A549 (cell line): ENCODE measurements at regions not wholly inside any gene's neighbourhood (a gene's known extent, or its start where the extent isn't known, plus 50 kb on each side); places are given as distances from the start of the nearest gene placed in this dataset.

Experiments
- ATAC-seq, 2 experiments: fragments of 200-7000 bp in 1 of 2; fragments of >200 bp in 1 of 2; cut with Nextera tagmentation in 1 of 2; cut with Tn5 transposase in 1 of 2; 3 replicates each; pipeline versions ENCODE4 v1.8.0 to v1.9.1; 2018 to 2020; ENCODE audit warnings: mild to moderate bottlenecking in 1 of 2, moderate library complexity in 1 of 2
- CTCF ChIA-PET: fragments of 300-600 bp; sonication (Branson Sonifier 250); formaldehyde crosslinking; extraction: SDS; loops from one replicate; lab custom pipeline; 2021; ENCODE audit warnings: antibody characterized with exemption, inconsistent platforms; lab: Yijun Ruan, JAX
- POLR2A ChIA-PET: fragments of 350-600 bp; formaldehyde crosslinking; extraction: SDS; loops from one replicate; lab custom pipeline; 2021; ENCODE audit warnings: antibody characterized with exemption, inconsistent platforms; lab: Yijun Ruan, JAX
- DNase-seq, 2 experiments: peaks; one replicate each; pipeline versions ENCODE4 v3.0.0 to v3.0.0-alpha.2; 2011 to 2016; ENCODE audit warnings: low read depth in 1 of 2, low spot score in 1 of 2
- FAIRE-seq: peaks from 2 replicates; lab custom pipeline; 2011; peaks lifted over from hg19 to GRCh38; lab: Jason Lieb, UNC
- H3K27ac ChIP-seq, 2 experiments: fragments of >200 bp; sonication (Bioruptor Twin); formaldehyde crosslinking; 3 replicates each; pipeline ENCODE4 v1.5.1; 2016 to 2017
- H3K4me1 ChIP-seq: fragments of >200 bp; sonication (Bioruptor Twin); formaldehyde crosslinking; 3 replicates; pipeline ENCODE4 v1.6.1; 2016
- H3K4me2 ChIP-seq: fragments of >200 bp; sonication (Bioruptor Twin); formaldehyde crosslinking; 3 replicates; pipeline ENCODE4 v1.6.1; 2016
- H3K4me3 ChIP-seq: fragments of >200 bp; sonication (Bioruptor Twin); formaldehyde crosslinking; 3 replicates; pipeline ENCODE4 v1.5.1; 2016
- H3K9me3 ChIP-seq: fragments of >200 bp; sonication (Bioruptor Twin); formaldehyde crosslinking; 3 replicates; pipeline ENCODE4 v1.6.1; 2016
- CBX2 ChIP-seq: fragments of 200-600 bp; sonication (generic); IDR thresholded peaks from 2 replicates; pipeline ENCODE4 v1.6.1; 2016; ENCODE audit warnings: low read depth, mild to moderate bottlenecking, borderline replicate concordance
- CBX8 ChIP-seq: fragments of 200-600 bp; sonication (generic); IDR thresholded peaks from 2 replicates; pipeline ENCODE4 v1.6.1; 2016
- CEBPB ChIP-seq, 2 experiments: fragments of >200 bp in 1 of 2; sonication (Bioruptor Twin) in 1 of 2; formaldehyde crosslinking in 1 of 2; IDR thresholded peaks; 2 replicates each; pipeline ENCODE4 v1.6.1; 2012 to 2016
- CHD2 ChIP-seq: fragments of 150-350 bp; IDR thresholded peaks from 2 replicates; pipeline ENCODE4 v1.6.1; 2014; ENCODE audit warnings: low read length; ENCODE audit not compliant: partially characterized antibody
- CHD4 ChIP-seq: fragments of 200-600 bp; sonication (generic); IDR thresholded peaks from 2 replicates; pipeline ENCODE4 v1.6.1; 2016; ENCODE audit warnings: antibody characterized with exemption, mild to moderate bottlenecking, borderline replicate concordance
- ELK1 ChIP-seq: fragments of 150-350 bp; IDR thresholded peaks from 2 replicates; pipeline ENCODE4 v1.6.1; 2014; ENCODE audit warnings: low read depth, mild to moderate bottlenecking, low read length
- EP300 ChIP-seq, 2 experiments: fragments of >200 bp; sonication (Bioruptor Twin); formaldehyde crosslinking; IDR thresholded peaks; 2 replicates in 1 of 2; 3 replicates in 1 of 2; pipeline ENCODE4 v1.6.1; 2016 to 2017
- FOSB ChIP-seq: fragments of 250-450 bp; sonication (Bioruptor Pico); IDR thresholded peaks from 2 replicates; pipeline ENCODE4 v1.5.0; 2020; ENCODE audit warnings: mild to moderate bottlenecking, moderate library complexity
- FOXS1 ChIP-seq: fragments of 250-450 bp; sonication (Bioruptor Pico); IDR thresholded peaks from 2 replicates; pipeline ENCODE4 v1.5.0; 2020; ENCODE audit warnings: mild to moderate bottlenecking, moderate library complexity
- HOXB13 ChIP-seq: fragments of 250-450 bp; sonication (Bioruptor Pico); IDR thresholded peaks from 2 replicates; pipeline ENCODE4 v1.5.0; 2020; ENCODE audit warnings: low read depth, mild to moderate bottlenecking, moderate library complexity
- HOXB5 ChIP-seq: fragments of 250-450 bp; sonication (Bioruptor Pico); IDR thresholded peaks from 2 replicates; pipeline ENCODE4 v1.5.0; 2020; ENCODE audit warnings: mild to moderate bottlenecking, moderate library complexity
- RARB ChIP-seq: fragments of 250-450 bp; sonication (Bioruptor Pico); IDR thresholded peaks from 2 replicates; pipeline ENCODE4 v1.8.0; 2021; ENCODE audit warnings: mild to moderate bottlenecking, moderate library complexity
- REST ChIP-seq: fragments of 200-600 bp; sonication (generic); IDR thresholded peaks from 2 replicates; pipeline ENCODE4 v1.6.1; 2016; ENCODE audit warnings: antibody characterized with exemption, mild to moderate bottlenecking, moderate library complexity
- RFX5 ChIP-seq: fragments of 450-650 bp; IDR thresholded peaks from 2 replicates; pipeline ENCODE4 v1.7.1; 2014; ENCODE audit warnings: antibody characterized with exemption, mild to moderate bottlenecking, moderate library complexity
- RNF2 ChIP-seq: fragments of 200-600 bp; sonication (generic); IDR thresholded peaks from 2 replicates; pipeline ENCODE4 v1.6.1; 2016; ENCODE audit warnings: low read depth, mild to moderate bottlenecking, antibody characterized with exemption, moderate library complexity, borderline replicate concordance
- SREBF2 ChIP-seq: fragments of 450-650 bp; IDR thresholded peaks from 2 replicates; pipeline ENCODE4 v1.6.1; 2014; ENCODE audit warnings: mild to moderate bottlenecking, moderate library complexity
- ZC3H11A ChIP-seq: fragments of 450-650 bp; IDR thresholded peaks from 2 replicates; pipeline ENCODE4 v1.6.1; 2014; ENCODE audit warnings: antibody characterized with exemption, mild to moderate bottlenecking
- ZFP36 ChIP-seq: fragments of 450-650 bp; IDR thresholded peaks from 2 replicates; pipeline ENCODE4 v1.6.1; 2014; ENCODE audit warnings: borderline replicate concordance; ENCODE audit not compliant: partially characterized antibody
- ZSCAN20 ChIP-seq: fragments of 250-450 bp; sonication (Bioruptor Pico); IDR thresholded peaks from 2 replicates; pipeline ENCODE4 v1.8.0; 2022; ENCODE audit warnings: mild to moderate bottlenecking, moderate library complexity
- WGBS: methylation state at CpG from one replicate; pipeline ENCODE4 v1.1.6; 2017; ENCODE audit errors: missing lambda C conversion rate; 5-methylcytosine and 5-hydroxymethylcytosine counted together
- TF ChIP-seq, protein P1 (sequence below): fragments of >200 bp; sonication (Bioruptor Twin); formaldehyde crosslinking; IDR thresholded peaks from 3 replicates; pipeline ENCODE4 v1.5.1; 2016

GRCh38 chr1:221416142-221416541 is 325.7 kb downstream of the DUSP10 start:
- Histone ChIP-seq H3K4me1 (no peaks in the 10 kb centered on the region), H3K9me3 (no peaks in the 10 kb centered on the region), H3K27ac (no peak overlapping the region), H3K4me3 (no peak overlapping the region), H3K4me2 (no peak overlapping the region)
- no peak for TF ChIP-seq CEBPB (IDR thresholded peaks at IDR 0.05)
- no peak for TF ChIP-seq FOXS1 (CRISPR knock-in tag)
- ChIA-PET CTCF (interaction anchor here (1.3 to 1.9 kb wide), 2 partner anchors 20 to 152 kb away, joined by 3 to 5 read pairs; no protein-coding TSS in a partner anchor), POLR2A (no interaction called here)
- ATAC-seq (no peak), DNase-seq (no peak), FAIRE-seq (no peak)
- 68% methylated on average over 4 of the region's 4 CpGs for WGBS

DNA sequence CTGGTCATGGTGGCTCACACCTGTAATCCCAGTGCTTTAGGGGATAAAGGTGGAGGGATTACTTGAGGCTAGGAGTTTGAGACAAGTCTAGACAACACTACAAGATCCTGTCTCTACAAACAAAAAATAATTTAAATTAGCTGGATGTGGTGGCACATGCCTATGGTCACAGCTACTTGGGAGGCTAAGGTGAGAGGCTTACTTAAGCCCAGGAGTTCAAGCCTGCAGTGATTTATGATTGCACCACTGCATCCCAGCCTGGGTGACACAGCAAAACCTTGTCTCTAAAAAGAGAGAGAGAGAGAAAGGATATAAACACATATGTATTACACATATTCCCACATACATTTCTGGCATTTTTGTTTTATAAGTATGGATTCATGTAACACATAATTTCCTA is 325.2 kb downstream of the DUSP10 start:
- TF ChIP-seq RARB (no peak), HOXB13 (CRISPR knock-in tag) (no peak), HOXB5 (no peak), SREBF2 (no peak), ELK1 (no peak), RFX5 (no peak), CHD4 (no peak), ZC3H11A (no peak), ZSCAN20 (CRISPR knock-in tag) (no peak), ZFP36 (no peak), FOSB (CRISPR knock-in tag) (no peak), RNF2 (no peak), CBX8 (no peak), FOXS1 (CRISPR knock-in tag) (no peak), CHD2 (no peak), REST (no peak), CBX2 (no peak), EP300 (IDR thresholded peaks at IDR 0.05) (no peak)
- TF ChIP-seq, protein P1, sequence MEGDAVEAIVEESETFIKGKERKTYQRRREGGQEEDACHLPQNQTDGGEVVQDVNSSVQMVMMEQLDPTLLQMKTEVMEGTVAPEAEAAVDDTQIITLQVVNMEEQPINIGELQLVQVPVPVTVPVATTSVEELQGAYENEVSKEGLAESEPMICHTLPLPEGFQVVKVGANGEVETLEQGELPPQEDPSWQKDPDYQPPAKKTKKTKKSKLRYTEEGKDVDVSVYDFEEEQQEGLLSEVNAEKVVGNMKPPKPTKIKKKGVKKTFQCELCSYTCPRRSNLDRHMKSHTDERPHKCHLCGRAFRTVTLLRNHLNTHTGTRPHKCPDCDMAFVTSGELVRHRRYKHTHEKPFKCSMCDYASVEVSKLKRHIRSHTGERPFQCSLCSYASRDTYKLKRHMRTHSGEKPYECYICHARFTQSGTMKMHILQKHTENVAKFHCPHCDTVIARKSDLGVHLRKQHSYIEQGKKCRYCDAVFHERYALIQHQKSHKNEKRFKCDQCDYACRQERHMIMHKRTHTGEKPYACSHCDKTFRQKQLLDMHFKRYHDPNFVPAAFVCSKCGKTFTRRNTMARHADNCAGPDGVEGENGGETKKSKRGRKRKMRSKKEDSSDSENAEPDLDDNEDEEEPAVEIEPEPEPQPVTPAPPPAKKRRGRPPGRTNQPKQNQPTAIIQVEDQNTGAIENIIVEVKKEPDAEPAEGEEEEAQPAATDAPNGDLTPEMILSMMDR, result no peak
- Histone ChIP-seq H3K4me1 (no peaks in the 10 kb centered on the region), H3K4me2 (no peak overlapping the region), H3K4me3 (no peak overlapping the region), H3K9me3 (no peaks in the 10 kb centered on the region), H3K27ac (no peak overlapping the region)
- FAIRE-seq, result no peak
- no peak for DNase-seq
- no peak for ATAC-seq
- CTCF ChIA-PET, result no interaction called here
- POLR2A ChIA-PET, result no interaction called here
